ENCODE measurements at regions not wholly inside any gene's neighbourhood (a gene's known extent, or its start where the extent isn't known, plus 50 kb on each side); places are given as distances from the start of the nearest gene placed in this dataset.

GRCh38 chr20:48189181-48189580 lies 403.9 kb upstream of the SULF2 start:
- in situ Hi-C loops (cut with MboI; ENCODE audit: low sequenced_read_pairs, unreplicated experiment), result no loop called here
- peak; percentile 64 for DNase-seq (ENCODE audit: low spot score)
- peak; percentile 38 for TF ChIP-seq CTCF (IDR thresholded peaks at IDR 0.05; ENCODE audit: borderline replicate concordance, control extremely low read depth, extremely low read depth, insufficient read depth, missing control alignments)

- in situ Hi-C loops (cut with MboI; ENCODE audit: low sequenced_read_pairs, unreplicated experiment), result no loop called here
- no peak for DNase-seq (ENCODE audit: low spot score)
- TF ChIP-seq CTCF (IDR thresholded peaks at IDR 0.05; ENCODE audit: borderline replicate concordance, control extremely low read depth, extremely low read depth, insufficient read depth, missing control alignments), result no peak
Observed at GRCh38 chr20:48187851-48188250, 402.6 kb upstream of the SULF2 start.

- TF ChIP-seq CTCF (IDR thresholded peaks at IDR 0.05; ENCODE audit: borderline replicate concordance, control extremely low read depth, extremely low read depth, insufficient read depth, missing control alignments), result no peak
- in situ Hi-C loops (cut with MboI; ENCODE audit: low sequenced_read_pairs, unreplicated experiment), result no loop called here
- DNase-seq (ENCODE audit: low spot score), result no peak
Observed at GRCh38 chr20:48186915-48187314, 401.6 kb upstream of the SULF2 start.

- in situ Hi-C loops (cut with MboI; ENCODE audit: low sequenced_read_pairs, unreplicated experiment), result no loop called here
- no peak for DNase-seq (ENCODE audit: low spot score)
- no peak for TF ChIP-seq CTCF (IDR thresholded peaks at IDR 0.05; ENCODE audit: borderline replicate concordance, control extremely low read depth, extremely low read depth, insufficient read depth, missing control alignments)
Observed at GRCh38 chr20:48186447-48186846, 401.2 kb upstream of the SULF2 start.

- no peak for TF ChIP-seq CTCF (IDR thresholded peaks at IDR 0.05; ENCODE audit: borderline replicate concordance, control extremely low read depth, extremely low read depth, insufficient read depth, missing control alignments)
- in situ Hi-C loops (cut with MboI; ENCODE audit: low sequenced_read_pairs, unreplicated experiment), result no loop called here
- DNase-seq (ENCODE audit: low spot score), result no peak
Observed at GRCh38 chr20:48184229-48184628, 398.9 kb upstream of the SULF2 start.

- in situ Hi-C loops (cut with MboI; ENCODE audit: low sequenced_read_pairs, unreplicated experiment), result no loop called here
- no peak for TF ChIP-seq CTCF (IDR thresholded peaks at IDR 0.05; ENCODE audit: borderline replicate concordance, control extremely low read depth, extremely low read depth, insufficient read depth, missing control alignments)
Observed at GRCh38 chr20:48181261-48181935, 396.1 kb upstream of the SULF2 start.

More at GRCh38 chr20:48181261-48181935, 396.1 kb upstream of the SULF2 start:
- DNase-seq (ENCODE audit: low spot score), result no peak
